Spinal cord (tissue), 9 donors: ENCODE measurements at regions not wholly inside any gene's neighbourhood (a gene's known extent, or its start where the extent isn't known, plus 50 kb on each side); places are given as distances from the start of the nearest gene placed in this dataset.
A peak's percentile ranks its signal among the peaks of the same experiment; 100 is the strongest.

Source experiments
- DNase-seq, 6 donors: peaks; one replicate each; pipeline versions ENCODE4 v3.0.0 to v3.0.0-alpha.2; 2013 to 2015; ENCODE audit warnings: low spot score in 6 of 6, low read depth in 4 of 6
- H3K27ac ChIP-seq: one replicate; pipeline ENCODE4 v1.5.1; 2013; ENCODE audit warnings: low read depth, low read length, control low read depth
- H3K27me3 ChIP-seq: one replicate; pipeline ENCODE4 v1.6.1; 2013; ENCODE audit warnings: low read length; ENCODE audit not compliant: control insufficient read depth, insufficient read depth
- H3K36me3 ChIP-seq: one replicate; pipeline ENCODE4 v1.6.1; 2013; ENCODE audit warnings: low read length; ENCODE audit not compliant: control insufficient read depth, insufficient read depth
- H3K4me1 ChIP-seq: one replicate; pipeline ENCODE4 v1.6.1; 2013; ENCODE audit warnings: low read length; ENCODE audit not compliant: control insufficient read depth, insufficient read depth
- H3K4me3 ChIP-seq: one replicate; pipeline ENCODE4 v1.5.1; 2013; ENCODE audit warnings: low read depth, low read length, control low read depth
- H3K9me3 ChIP-seq: one replicate; pipeline ENCODE4 v1.6.1; 2013; ENCODE audit warnings: low read length; ENCODE audit not compliant: control insufficient read depth, insufficient read depth
- WGBS: methylation state at CpG from one replicate; pipeline ENCODE4 v1.1.5; 2013; ENCODE audit warnings: missing lambda C conversion rate; ENCODE audit not compliant: insufficient coverage; 5-methylcytosine and 5-hydroxymethylcytosine counted together
- donor health status: healthy.

DNA sequence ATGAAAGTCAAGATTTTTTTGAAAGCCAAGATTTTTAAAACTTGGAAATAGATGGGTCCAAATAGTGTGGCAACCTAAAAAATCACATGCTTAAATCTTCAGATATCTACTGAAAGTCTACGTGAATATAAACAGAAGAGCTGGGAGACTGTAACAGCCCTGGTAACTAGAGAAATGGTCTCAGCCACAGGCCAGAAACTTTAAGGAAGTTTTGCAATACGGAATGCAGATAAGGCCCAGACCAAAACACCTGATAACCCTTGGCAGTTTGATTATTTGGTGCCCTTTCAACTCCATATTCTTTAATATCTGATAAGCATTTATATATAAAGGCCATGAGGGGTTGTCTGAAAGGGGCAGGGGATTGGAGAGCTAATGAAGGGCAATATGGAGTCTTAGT lies 537.3 kb upstream of the TGFBR2 start:
- H3K27me3 ChIP-seq = no peaks in the 10 kb centered on the region
- H3K36me3 ChIP-seq = no peaks in the 10 kb centered on the region
- H3K9me3 ChIP-seq = no peaks in the 10 kb centered on the region
- no CpG with 5 or more reads among the region's 2 CpGs for WGBS
- H3K4me3 ChIP-seq = no peak overlapping the region
- no peaks in the 10 kb centered on the region for H3K4me1 ChIP-seq
- H3K27ac ChIP-seq = no peak overlapping the region
- no peak for DNase-seq

DNA sequence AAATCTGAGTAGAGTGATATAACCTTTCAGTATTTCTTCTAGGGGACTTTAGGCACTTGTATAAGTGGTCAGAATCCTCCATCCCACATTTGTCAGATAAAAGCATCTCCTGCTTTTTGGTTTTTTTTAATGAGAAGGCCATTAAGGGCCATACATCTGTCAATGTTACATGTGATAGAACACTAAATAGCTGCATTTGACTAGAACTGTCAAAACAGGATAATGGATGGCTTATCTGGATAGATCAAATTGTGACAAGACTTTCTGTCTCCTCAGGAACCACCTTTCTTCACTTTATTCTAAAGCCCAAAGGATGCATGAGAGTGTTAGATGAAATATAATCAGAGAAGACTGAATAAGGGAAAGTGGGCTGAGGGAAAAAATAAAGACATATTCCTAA lies 533.4 kb upstream of the TGFBR2 start:
- H3K36me3 ChIP-seq = no peaks in the 10 kb centered on the region
- DNase-seq = no peak

DNA sequence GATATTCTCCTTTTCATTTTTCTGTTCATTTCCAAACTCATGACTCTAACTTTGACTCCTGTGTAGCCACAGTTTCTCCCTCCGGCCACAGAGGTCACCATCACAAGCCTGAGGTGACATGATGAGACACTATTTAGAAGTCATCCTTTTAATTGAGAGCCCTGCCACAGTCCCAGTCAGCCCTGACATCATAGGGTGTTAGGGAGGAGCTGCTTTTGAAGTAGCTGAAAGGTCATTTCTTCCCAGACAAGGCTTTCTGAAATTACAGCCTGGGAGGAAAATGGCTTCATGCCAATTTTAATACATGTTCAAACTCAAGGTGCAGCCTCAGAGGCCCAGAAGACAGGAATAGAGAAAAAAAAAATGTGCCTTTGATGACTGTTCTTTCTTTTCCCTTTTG lies 532.8 kb upstream of the TGFBR2 start:
- H3K4me3 ChIP-seq = no peak overlapping the region
- H3K27me3 ChIP-seq = no peaks in the 10 kb centered on the region
- DNase-seq = peak in 2 of 6 donors; percentile 16 to 30
- H3K9me3 ChIP-seq = no peaks in the 10 kb centered on the region
- WGBS = no CpG with 5 or more reads among the region's 1 CpG
- H3K27ac ChIP-seq = no peak overlapping the region
- no peaks in the 10 kb centered on the region for H3K4me1 ChIP-seq
- no peaks in the 10 kb centered on the region for H3K36me3 ChIP-seq

More for the DNA sequence above, 533.4 kb upstream of the TGFBR2 start:
- Histone ChIP-seq H3K4me3 (no peak overlapping the region), H3K9me3 (no peaks in the 10 kb centered on the region), H3K27me3 (no peaks in the 10 kb centered on the region), H3K27ac (no peak overlapping the region), H3K4me1 (no peaks in the 10 kb centered on the region)

DNA sequence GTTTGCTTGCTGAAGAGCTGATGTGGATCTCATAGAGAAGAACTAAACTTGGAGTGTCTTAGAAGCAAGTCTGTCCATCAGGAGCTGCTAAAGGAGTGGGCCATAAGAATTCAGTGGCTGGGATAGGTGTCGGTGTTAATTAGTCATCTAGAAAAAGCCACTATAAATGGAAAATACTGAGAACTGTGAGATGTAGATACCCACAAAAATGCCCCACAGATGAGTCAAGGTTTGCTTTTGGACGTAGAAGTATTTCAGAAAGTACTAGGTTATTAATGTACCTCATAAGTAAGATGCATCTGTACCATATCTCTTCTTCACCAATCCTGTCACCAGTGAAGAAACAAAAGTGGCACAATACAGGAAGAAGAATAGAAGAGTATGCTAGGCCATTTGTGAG lies 530.9 kb upstream of the TGFBR2 start:
- H3K4me1 ChIP-seq = no peaks in the 10 kb centered on the region
- WGBS = no CpG with 5 or more reads among the region's 2 CpGs
- H3K4me3 ChIP-seq = no peak overlapping the region
- H3K36me3 ChIP-seq = no peaks in the 10 kb centered on the region
- no peaks in the 10 kb centered on the region for H3K9me3 ChIP-seq
- H3K27ac ChIP-seq = no peak overlapping the region
- no peak for DNase-seq
- H3K27me3 ChIP-seq = no peaks in the 10 kb centered on the region

DNA sequence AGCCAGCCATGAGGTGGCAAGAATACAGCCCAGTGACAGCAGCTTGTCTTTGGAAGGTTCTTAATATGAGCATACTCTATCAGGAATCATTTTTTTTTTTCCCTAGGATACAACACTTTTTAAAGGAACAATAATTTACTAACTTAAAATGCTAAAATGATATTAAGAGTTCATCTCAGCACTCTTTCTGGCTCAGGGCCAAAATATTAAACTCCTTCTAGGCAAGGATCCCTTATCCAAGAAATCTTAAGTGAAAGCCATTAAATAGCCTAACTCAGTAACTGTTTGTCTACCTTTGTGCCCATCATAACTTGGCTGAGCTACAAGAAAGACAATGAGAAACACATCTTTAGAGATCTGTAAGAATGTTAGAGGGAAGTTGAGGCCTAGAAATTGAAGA lies 529.5 kb upstream of the TGFBR2 start:
- Histone ChIP-seq H3K9me3 (no peaks in the 10 kb centered on the region), H3K4me1 (no peaks in the 10 kb centered on the region), H3K27me3 (no peaks in the 10 kb centered on the region), H3K36me3 (no peaks in the 10 kb centered on the region), H3K27ac (no peak overlapping the region), H3K4me3 (no peak overlapping the region)
- DNase-seq = no peak

DNA sequence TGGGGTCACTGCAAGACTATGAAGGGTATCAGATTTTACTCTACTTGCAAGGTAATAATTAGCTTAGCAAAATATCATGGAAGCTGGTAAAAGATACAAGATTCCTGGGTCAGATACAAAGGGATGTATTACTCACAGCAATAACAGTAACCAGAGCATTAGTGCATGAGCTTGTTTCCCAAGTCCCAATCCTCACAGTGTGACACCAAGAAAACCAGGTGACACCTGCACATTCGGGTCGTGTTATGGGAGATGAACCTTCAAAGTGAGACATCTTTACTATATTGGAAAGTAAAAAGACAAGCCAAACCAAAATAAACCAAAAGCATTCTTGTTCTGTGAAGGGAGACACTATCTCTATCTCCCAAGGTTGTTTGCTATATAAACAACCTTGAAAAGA lies 528.7 kb upstream of the TGFBR2 start:
- Histone ChIP-seq H3K27ac (no peak overlapping the region), H3K9me3 (no peaks in the 10 kb centered on the region), H3K4me1 (no peaks in the 10 kb centered on the region), H3K36me3 (no peaks in the 10 kb centered on the region), H3K4me3 (no peak overlapping the region), H3K27me3 (no peaks in the 10 kb centered on the region)
- WGBS = no CpG with 5 or more reads among the region's 2 CpGs
- DNase-seq = no peak

DNA sequence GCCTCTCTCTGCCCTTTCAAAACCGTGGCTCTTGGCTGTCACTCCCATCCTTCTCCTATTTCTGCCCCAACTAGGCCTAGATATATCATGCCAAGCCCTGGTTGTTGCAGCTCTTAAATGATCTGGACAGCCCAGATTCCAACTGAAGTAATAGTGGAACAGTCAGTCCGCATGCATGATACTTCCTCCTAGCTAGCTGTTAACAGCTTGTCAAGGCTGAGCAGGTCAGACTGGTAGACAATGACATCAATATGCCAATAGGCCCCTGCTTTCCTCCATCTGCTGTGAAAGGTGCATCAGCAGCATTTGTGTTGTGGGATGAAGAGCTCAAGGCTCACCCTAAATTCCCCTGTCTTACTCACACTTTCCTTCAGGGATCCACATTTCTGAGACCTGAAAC lies 527.7 kb upstream of the TGFBR2 start:
- H3K27ac ChIP-seq = no peak overlapping the region
- H3K9me3 ChIP-seq = no peaks in the 10 kb centered on the region
- 60% methylated on average over 2 of the region's 2 CpGs for WGBS
- H3K4me3 ChIP-seq = no peak overlapping the region
- no peaks in the 10 kb centered on the region for H3K27me3 ChIP-seq
- no peak for DNase-seq
- H3K36me3 ChIP-seq = no peaks in the 10 kb centered on the region
- no peaks in the 10 kb centered on the region for H3K4me1 ChIP-seq

DNA sequence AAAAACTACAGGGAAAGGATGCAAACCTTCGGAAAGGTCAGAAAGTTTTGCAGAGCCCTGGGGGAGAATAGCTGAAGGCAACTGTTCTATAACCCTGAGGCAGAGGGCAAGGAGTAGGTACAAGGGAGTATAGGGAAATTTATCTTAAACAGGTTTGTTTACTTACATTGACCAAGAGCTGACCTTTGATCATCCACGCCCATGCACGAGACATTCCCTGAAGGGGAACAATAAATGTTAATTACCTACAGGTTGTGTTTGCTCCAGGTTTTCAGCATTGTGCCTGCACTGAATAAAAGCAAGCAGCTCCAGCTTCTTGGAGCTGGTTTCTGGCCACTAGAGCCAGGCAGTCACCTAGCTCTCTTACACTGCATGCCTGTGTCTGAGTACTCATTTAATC lies 524.5 kb upstream of the TGFBR2 start:
- no peaks in the 10 kb centered on the region for H3K9me3 ChIP-seq
- H3K27me3 ChIP-seq = no peaks in the 10 kb centered on the region
- WGBS = 80% methylated on average over 1 of the region's 3 CpGs
- H3K4me3 ChIP-seq = no peak overlapping the region
- no peaks in the 10 kb centered on the region for H3K36me3 ChIP-seq
- no peak overlapping the region for H3K27ac ChIP-seq
- DNase-seq = no peak
- H3K4me1 ChIP-seq = no peaks in the 10 kb centered on the region

DNA sequence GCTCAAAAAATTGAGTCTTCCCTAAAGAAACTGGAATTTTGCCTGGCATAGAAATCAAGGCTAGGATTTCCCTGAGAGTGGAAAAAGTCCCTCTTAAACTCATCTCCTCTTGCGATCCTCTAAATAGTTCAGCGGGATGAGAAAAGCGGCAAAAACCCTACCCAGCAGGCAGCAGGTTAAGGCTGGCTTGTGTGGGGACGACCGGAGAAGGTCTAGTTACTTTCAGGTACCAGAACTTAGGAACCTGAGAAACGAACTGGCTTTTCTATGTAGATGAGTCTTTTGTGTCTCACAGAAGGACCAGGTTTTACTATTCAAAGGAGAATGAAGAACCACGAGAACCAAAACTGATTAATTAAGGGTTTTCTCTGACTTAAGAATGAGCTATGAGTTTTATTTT lies 523.7 kb upstream of the TGFBR2 start:
- H3K4me3 ChIP-seq = no peak overlapping the region
- no peak overlapping the region for H3K27ac ChIP-seq
- H3K9me3 ChIP-seq = no peaks in the 10 kb centered on the region
- WGBS = 40% methylated on average over 4 of the region's 7 CpGs
- no peaks in the 10 kb centered on the region for H3K4me1 ChIP-seq
- DNase-seq = no peak
- H3K36me3 ChIP-seq = no peaks in the 10 kb centered on the region
- no peaks in the 10 kb centered on the region for H3K27me3 ChIP-seq

DNA sequence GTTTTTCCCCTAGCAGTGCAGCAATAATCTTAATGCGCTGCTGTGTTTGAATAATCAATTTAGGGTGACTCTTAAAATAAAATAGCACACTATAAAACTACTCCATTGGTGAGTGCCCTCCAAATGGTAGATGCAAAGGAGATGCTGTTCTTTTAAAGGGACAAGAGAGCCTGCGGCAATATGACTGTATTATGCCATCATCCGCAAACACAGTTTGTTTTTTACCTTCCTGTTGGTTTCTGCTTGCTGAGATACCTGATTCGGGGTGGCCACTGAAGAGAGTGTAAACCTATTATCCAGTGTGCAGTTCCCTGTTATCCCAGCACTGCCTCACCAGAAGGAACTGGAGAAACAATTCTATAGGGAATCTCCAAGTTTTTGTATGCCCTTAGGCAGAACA lies 523.1 kb upstream of the TGFBR2 start:
- no peaks in the 10 kb centered on the region for H3K36me3 ChIP-seq
- no peaks in the 10 kb centered on the region for H3K9me3 ChIP-seq
- H3K4me1 ChIP-seq = no peaks in the 10 kb centered on the region
- no peaks in the 10 kb centered on the region for H3K27me3 ChIP-seq
- no peak overlapping the region for H3K4me3 ChIP-seq
- DNase-seq = peak in 1 of 6 donors; percentile 9
- WGBS = 67% methylated on average over 1 of the region's 4 CpGs
- H3K27ac ChIP-seq = no peak overlapping the region

DNA sequence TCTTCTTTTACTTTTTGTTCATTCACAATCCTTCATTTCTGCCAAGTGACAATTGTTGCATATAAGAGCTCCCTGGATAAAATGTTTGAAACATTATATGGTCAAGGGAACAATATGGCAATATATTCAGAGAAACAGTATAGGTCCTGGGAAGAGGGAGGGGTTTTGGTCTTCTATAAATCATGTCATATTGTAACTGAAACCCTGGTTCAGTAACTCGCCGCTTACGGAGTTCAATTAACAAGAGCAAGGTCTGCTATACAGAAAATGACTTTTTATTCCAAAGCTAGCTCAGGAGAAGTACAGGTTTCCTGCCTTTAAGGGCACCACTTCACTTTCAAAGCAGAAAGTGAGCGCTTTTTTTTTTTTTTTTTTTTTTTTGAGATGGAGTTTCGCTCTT lies 522.1 kb upstream of the TGFBR2 start:
- Histone ChIP-seq H3K27ac (no peak overlapping the region), H3K27me3 (no peaks in the 10 kb centered on the region), H3K36me3 (no peaks in the 10 kb centered on the region), H3K9me3 (no peaks in the 10 kb centered on the region), H3K4me3 (no peak overlapping the region), H3K4me1 (no peaks in the 10 kb centered on the region)
- DNase-seq = no peak
- no CpG with 5 or more reads among the region's 5 CpGs for WGBS
